ENCODE measurements at regions not wholly inside any gene's neighbourhood (a gene's known extent, or its start where the extent isn't known, plus 50 kb on each side); places are given as distances from the start of the nearest gene placed in this dataset.

DNA sequence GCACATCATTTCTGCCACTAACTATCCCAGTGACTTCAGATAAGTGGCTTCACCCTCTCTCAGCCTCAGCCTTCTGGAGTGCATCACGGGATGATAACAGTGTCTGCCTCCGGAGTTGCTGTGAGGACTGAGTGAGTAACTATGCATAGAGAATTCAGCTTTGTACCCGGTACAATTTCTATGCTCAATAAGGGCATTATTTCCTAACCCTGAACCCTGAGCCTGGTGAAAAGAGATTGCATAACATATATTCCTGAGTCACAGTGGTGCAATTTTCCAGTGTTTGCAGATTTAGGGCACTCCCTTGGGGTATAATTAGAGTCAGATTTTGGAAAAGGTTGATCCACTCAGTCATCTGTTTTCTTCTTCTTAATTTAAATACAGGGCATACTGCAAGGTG is 181.1 kb downstream of the PTPN11 start:
- Histone ChIP-seq H3K14ac (ENCODE audit: low read length in 2 of 2) (no peak overlapping the region), H2BK15ac (ENCODE audit: low read depth, poor library complexity, severe bottlenecking) (no peak overlapping the region), H4K91ac (ENCODE audit: low read length) (no peak overlapping the region), H3K4me3 (ENCODE audit: insufficient read depth in 1 of 2, low read depth in 1 of 2, low read length in 2 of 2) (no peak overlapping the region), H2AK5ac (ENCODE audit: low read length, severe bottlenecking) (no peak overlapping the region), H2BK120ac (ENCODE audit: low read depth, low read length) (no peak overlapping the region), H3K36me3 (ENCODE audit: control insufficient read depth in 1 of 2, insufficient read depth in 2 of 2, low read depth in 1 of 2, low read length in 2 of 2) (no peaks in the 10 kb centered on the region), H3K23ac (ENCODE audit: low read length in 2 of 2) (no peak overlapping the region), H3K27ac (ENCODE audit: low read length, poor library complexity, severe bottlenecking) (no peak overlapping the region), H2AFZ (ENCODE audit: low read depth, low read length) (no peak overlapping the region), H3K4me2 (ENCODE audit: low read length, poor library complexity, severe bottlenecking) (no peak overlapping the region), H2BK12ac (ENCODE audit: low read length in 2 of 2) (no peak overlapping the region), H4K8ac (ENCODE audit: low read length) (no peak overlapping the region), H3K9ac (ENCODE audit: low read length) (no peak overlapping the region), H3K9me3 (ENCODE audit: control insufficient read depth, low read length) (no peaks in the 10 kb centered on the region), H3K18ac (ENCODE audit: low read depth in 1 of 2, low read length in 2 of 2) (no peak overlapping the region), H3K79me1 (replicated peaks; ENCODE audit: low read length, poor library complexity, severe bottlenecking) (no peaks in the 10 kb centered on the region), H3K4me1 (ENCODE audit: control insufficient read depth, insufficient read depth, low read depth, low read length) (no peaks in the 10 kb centered on the region), H3K27me3 (ENCODE audit: control insufficient read depth in 1 of 2, insufficient read depth in 1 of 2, low read length in 2 of 2) (peaks cover 20 to 35% of the 10 kb centered on the region in 2 experiments), H2BK5ac (ENCODE audit: low read depth, low read length, poor library complexity, severe bottlenecking) (no peak overlapping the region), H3K4ac (ENCODE audit: low read depth in 1 of 2, low read length in 2 of 2) (no peak overlapping the region)
- 79% methylated on average over 2 of the region's 3 CpGs for WGBS
- no peak for DNase-seq

DNA sequence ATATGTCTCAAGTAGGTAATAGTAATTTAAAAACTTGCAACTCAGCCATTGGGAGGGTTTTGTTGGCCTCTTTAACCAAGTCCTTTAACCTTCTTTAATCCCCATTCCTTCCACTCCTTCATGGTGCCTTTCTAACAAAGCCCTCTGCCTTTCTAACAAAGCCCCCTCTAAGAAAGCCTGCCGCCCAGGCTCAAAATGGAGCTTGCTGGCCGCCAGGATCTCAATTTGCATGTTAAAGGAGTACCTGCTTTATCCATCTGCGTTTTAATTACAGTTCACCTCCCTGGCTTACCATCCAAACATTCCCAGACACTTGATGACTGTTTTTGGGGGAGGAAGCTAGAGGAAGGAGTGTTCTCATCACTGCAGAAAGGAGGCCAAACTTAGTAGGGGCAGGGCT is 183.4 kb downstream of the PTPN11 start:
- Histone ChIP-seq H3K27ac (ENCODE audit: low read length, poor library complexity, severe bottlenecking) (no peak overlapping the region), H3K4me2 (ENCODE audit: low read length, poor library complexity, severe bottlenecking) (no peak overlapping the region), H3K36me3 (ENCODE audit: control insufficient read depth in 1 of 2, insufficient read depth in 2 of 2, low read depth in 1 of 2, low read length in 2 of 2) (no peaks in the 10 kb centered on the region), H3K4me1 (ENCODE audit: control insufficient read depth, insufficient read depth, low read depth, low read length) (no peaks in the 10 kb centered on the region), H3K27me3 (ENCODE audit: control insufficient read depth in 1 of 2, insufficient read depth in 1 of 2, low read length in 2 of 2) (peaks cover 25 to 29% of the 10 kb centered on the region in 2 experiments), H2BK15ac (ENCODE audit: low read depth, poor library complexity, severe bottlenecking) (no peak overlapping the region), H3K79me1 (replicated peaks; ENCODE audit: low read length, poor library complexity, severe bottlenecking) (no peaks in the 10 kb centered on the region), H3K9ac (ENCODE audit: low read length) (no peak overlapping the region), H4K91ac (ENCODE audit: low read length) (no peak overlapping the region), H3K14ac (ENCODE audit: low read length in 2 of 2) (no peak overlapping the region), H3K18ac (ENCODE audit: low read depth in 1 of 2, low read length in 2 of 2) (no peak overlapping the region), H3K23ac (ENCODE audit: low read length in 2 of 2) (no peak overlapping the region), H2AK5ac (ENCODE audit: low read length, severe bottlenecking) (no peak overlapping the region), H3K4me3 (ENCODE audit: insufficient read depth in 1 of 2, low read depth in 1 of 2, low read length in 2 of 2) (no peak overlapping the region), H3K4ac (ENCODE audit: low read depth in 1 of 2, low read length in 2 of 2) (no peak overlapping the region), H3K9me3 (ENCODE audit: control insufficient read depth, low read length) (no peaks in the 10 kb centered on the region), H2BK120ac (ENCODE audit: low read depth, low read length) (no peak overlapping the region), H4K8ac (ENCODE audit: low read length) (no peak overlapping the region), H2BK5ac (ENCODE audit: low read depth, low read length, poor library complexity, severe bottlenecking) (no peak overlapping the region), H2BK12ac (ENCODE audit: low read length in 2 of 2) (no peak overlapping the region), H2AFZ (ENCODE audit: low read depth, low read length) (no peak overlapping the region)
- 64% methylated on average over 1 of the region's 3 CpGs for WGBS
- DNase-seq: no peak

DNA sequence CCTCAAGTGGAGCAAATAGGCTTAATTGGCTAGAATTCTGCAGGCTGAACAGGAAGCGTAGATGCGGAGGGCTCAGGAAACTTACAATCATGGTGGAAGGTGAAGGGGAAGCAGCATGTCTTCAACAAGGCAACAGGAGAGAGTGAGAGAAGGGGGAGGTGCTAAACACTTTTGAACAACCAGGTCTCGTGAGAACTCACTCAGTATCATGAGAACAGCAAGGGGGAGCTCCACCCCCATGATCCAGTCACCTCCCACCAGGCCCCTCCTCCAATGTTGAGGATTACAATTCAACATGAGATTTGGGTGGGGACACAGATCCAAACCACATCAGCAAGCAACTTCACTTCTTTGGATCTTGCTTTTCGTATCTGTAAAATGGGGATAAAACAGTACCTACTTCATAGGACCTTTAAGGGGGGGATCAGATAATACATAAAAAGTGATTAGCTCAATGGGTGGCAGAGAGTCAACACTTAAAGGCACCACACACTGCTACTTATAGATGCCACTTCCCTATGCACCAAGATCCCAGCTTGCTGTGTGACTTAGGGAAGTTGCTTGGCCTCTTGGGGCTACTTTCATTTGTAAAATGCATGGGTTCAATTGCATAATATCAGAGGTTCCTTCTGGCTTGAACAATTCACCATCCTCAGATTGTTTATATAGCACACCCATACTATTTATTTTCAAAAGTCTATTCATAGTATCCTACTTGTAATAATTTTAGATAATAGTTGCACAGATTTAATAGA is 184.8 kb upstream of the RPH3A start:
- Histone ChIP-seq H4K8ac (ENCODE audit: low read length) (no peak overlapping the region), H2BK12ac (ENCODE audit: low read length in 2 of 2) (no peak overlapping the region), H3K14ac (ENCODE audit: low read length in 2 of 2) (no peak overlapping the region), H2BK15ac (ENCODE audit: low read depth, poor library complexity, severe bottlenecking) (no peak overlapping the region), H2AFZ (ENCODE audit: low read depth, low read length) (no peak overlapping the region), H3K4me1 (ENCODE audit: control insufficient read depth, insufficient read depth, low read depth, low read length) (no peaks in the 10 kb centered on the region), H3K27ac (ENCODE audit: low read length, poor library complexity, severe bottlenecking) (no peak overlapping the region), H3K36me3 (ENCODE audit: control insufficient read depth in 1 of 2, insufficient read depth in 2 of 2, low read depth in 1 of 2, low read length in 2 of 2) (no peaks in the 10 kb centered on the region), H3K18ac (ENCODE audit: low read depth in 1 of 2, low read length in 2 of 2) (no peak overlapping the region), H2BK120ac (ENCODE audit: low read depth, low read length) (no peak overlapping the region), H3K23ac (ENCODE audit: low read length in 2 of 2) (no peak overlapping the region), H3K4me3 (ENCODE audit: insufficient read depth in 1 of 2, low read depth in 1 of 2, low read length in 2 of 2) (no peak overlapping the region), H2BK5ac (ENCODE audit: low read depth, low read length, poor library complexity, severe bottlenecking) (no peak overlapping the region), H3K79me1 (replicated peaks; ENCODE audit: low read length, poor library complexity, severe bottlenecking) (no peaks in the 10 kb centered on the region), H3K9ac (ENCODE audit: low read length) (no peak overlapping the region), H3K27me3 (ENCODE audit: control insufficient read depth in 1 of 2, insufficient read depth in 1 of 2, low read length in 2 of 2) (peaks cover 26 to 32% of the 10 kb centered on the region in 2 experiments), H4K91ac (ENCODE audit: low read length) (no peak overlapping the region), H3K4ac (ENCODE audit: low read depth in 1 of 2, low read length in 2 of 2) (no peak overlapping the region), H3K9me3 (ENCODE audit: control insufficient read depth, low read length) (no peaks in the 10 kb centered on the region), H2AK5ac (ENCODE audit: low read length, severe bottlenecking) (no peak overlapping the region), H3K4me2 (ENCODE audit: low read length, poor library complexity, severe bottlenecking) (no peak overlapping the region)
- DNase-seq: no peak
- 100% methylated on average over 2 of the region's 4 CpGs for WGBS

DNA sequence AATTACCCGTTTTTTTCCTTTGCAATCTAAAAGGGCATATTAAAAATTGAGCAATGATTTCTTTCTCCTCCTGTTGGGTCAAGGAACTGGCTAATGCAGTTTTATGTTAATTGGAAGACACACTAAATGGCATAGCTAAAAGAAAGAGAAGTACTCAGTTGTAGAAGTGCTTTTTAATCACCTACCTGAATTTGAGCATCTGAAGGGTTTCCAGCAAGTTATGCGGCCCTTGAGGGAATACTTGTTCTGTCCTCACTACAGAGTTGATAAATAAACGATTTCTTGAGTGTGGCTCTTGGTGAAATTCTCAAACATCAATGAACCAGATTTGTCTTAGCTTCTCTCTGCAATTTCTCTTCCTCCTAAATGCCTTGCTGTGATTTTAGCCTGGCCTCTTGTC is 184.1 kb upstream of the RPH3A start:
- H3K36me3 ChIP-seq (ENCODE audit: control insufficient read depth in 1 of 2, insufficient read depth in 2 of 2, low read depth in 1 of 2, low read length in 2 of 2): no peaks in the 10 kb centered on the region
- H3K4ac ChIP-seq (ENCODE audit: low read depth in 1 of 2, low read length in 2 of 2): no peak overlapping the region
- no peak overlapping the region for H2BK120ac ChIP-seq (ENCODE audit: low read depth, low read length)
- H3K4me3 ChIP-seq (ENCODE audit: insufficient read depth in 1 of 2, low read depth in 1 of 2, low read length in 2 of 2): no peak overlapping the region
- no peak overlapping the region for H4K8ac ChIP-seq (ENCODE audit: low read length)
- 73% methylated on average over 2 of the region's 3 CpGs for WGBS
- no peak overlapping the region for H2AFZ ChIP-seq (ENCODE audit: low read depth, low read length)
- H3K27ac ChIP-seq (ENCODE audit: low read length, poor library complexity, severe bottlenecking): no peak overlapping the region
- DNase-seq: no peak
- H3K79me1 ChIP-seq (replicated peaks; ENCODE audit: low read length, poor library complexity, severe bottlenecking): no peaks in the 10 kb centered on the region
- H3K4me2 ChIP-seq (ENCODE audit: low read length, poor library complexity, severe bottlenecking): no peak overlapping the region
- no peak overlapping the region for H3K23ac ChIP-seq (ENCODE audit: low read length in 2 of 2)
- H3K4me1 ChIP-seq (ENCODE audit: control insufficient read depth, insufficient read depth, low read depth, low read length): no peaks in the 10 kb centered on the region
- H2BK15ac ChIP-seq (ENCODE audit: low read depth, poor library complexity, severe bottlenecking): no peak overlapping the region
- H3K9ac ChIP-seq (ENCODE audit: low read length): no peak overlapping the region
- H3K14ac ChIP-seq (ENCODE audit: low read length in 2 of 2): no peak overlapping the region
- no peak overlapping the region for H2BK12ac ChIP-seq (ENCODE audit: low read length in 2 of 2)
- no peak overlapping the region for H2AK5ac ChIP-seq (ENCODE audit: low read length, severe bottlenecking)
- H3K18ac ChIP-seq (ENCODE audit: low read depth in 1 of 2, low read length in 2 of 2): no peak overlapping the region
- H3K9me3 ChIP-seq (ENCODE audit: control insufficient read depth, low read length): no peaks in the 10 kb centered on the region
- H4K91ac ChIP-seq (ENCODE audit: low read length): no peak overlapping the region
- H3K27me3 ChIP-seq (ENCODE audit: control insufficient read depth in 1 of 2, insufficient read depth in 1 of 2, low read length in 2 of 2): peaks cover 19 to 27% of the 10 kb centered on the region in 2 experiments
- no peak overlapping the region for H2BK5ac ChIP-seq (ENCODE audit: low read depth, low read length, poor library complexity, severe bottlenecking)

Data from mesenchymal stem cell (in vitro differentiated cells and primary cell).